Hippocampal formation (tissue), 2 donors: ENCODE measurements at regions not wholly inside any gene's neighbourhood (a gene's known extent, or its start where the extent isn't known, plus 50 kb on each side); places are given as distances from the start of the nearest gene placed in this dataset.

Experiments used
- DNase-seq, 2 donors: peaks; one replicate each; lab custom pipeline; 2025; lab: John Stamatoyannopoulos, UW

GRCh38 chr3:77976079-77976478 is 936.2 kb downstream of the ROBO2 start:
- no peak for DNase-seq

- no peak for DNase-seq
These were observed 963.2 kb downstream of the ROBO2 start for GRCh38 chr3:78003090-78003489.

GRCh38 chr3:78004571-78004970 is 964.7 kb downstream of the ROBO2 start:
- DNase-seq: no peak

- no peak for DNase-seq
These were observed 973.8 kb downstream of the ROBO2 start for GRCh38 chr3:78013653-78014052.

GRCh38 chr3:78015856-78016255 is 976.0 kb downstream of the ROBO2 start:
- no peak for DNase-seq

GRCh38 chr3:78021710-78022109 is 981.8 kb downstream of the ROBO2 start:
- DNase-seq: no peak

GRCh38 chr3:78022232-78022631 is 982.3 kb downstream of the ROBO2 start:
- DNase-seq: no peak

- DNase-seq: no peak
These were observed 983.4 kb downstream of the ROBO2 start for GRCh38 chr3:78023257-78023656.

- no peak for DNase-seq
These were observed 986.0 kb downstream of the ROBO2 start for GRCh38 chr3:78025916-78026315.

- DNase-seq: no peak
These were observed 986.5 kb downstream of the ROBO2 start for GRCh38 chr3:78026318-78026828.

- DNase-seq: no peak
These were observed 989.9 kb downstream of the ROBO2 start for GRCh38 chr3:78029775-78030174.

GRCh38 chr3:78035131-78035641 is 995.3 kb downstream of the ROBO2 start:
- no peak for DNase-seq

GRCh38 chr3:78041486-78041885 is 1001.6 kb downstream of the ROBO2 start:
- no peak for DNase-seq

- no peak for DNase-seq
These were observed 1006.7 kb downstream of the ROBO2 start for GRCh38 chr3:78046566-78046965.

- no peak for DNase-seq
These were observed 1008.8 kb downstream of the ROBO2 start for GRCh38 chr3:78048698-78049097.

GRCh38 chr3:78049521-78049920 is 1009.6 kb downstream of the ROBO2 start:
- no peak for DNase-seq

- DNase-seq: no peak
These were observed 1010.6 kb downstream of the ROBO2 start for GRCh38 chr3:78050276-78051065.

GRCh38 chr3:78052746-78053145 is 1012.8 kb downstream of the ROBO2 start:
- DNase-seq: no peak

GRCh38 chr3:78066287-78066686 is 1026.4 kb downstream of the ROBO2 start:
- no peak for DNase-seq

GRCh38 chr3:78070188-78070587 is 1030.3 kb downstream of the ROBO2 start:
- no peak for DNase-seq

GRCh38 chr3:78076379-78076778 is 1036.5 kb downstream of the ROBO2 start:
- DNase-seq: no peak

GRCh38 chr3:78077178-78077577 is 1037.3 kb downstream of the ROBO2 start:
- DNase-seq: no peak

GRCh38 chr3:78077842-78078241 is 1037.9 kb downstream of the ROBO2 start:
- no peak for DNase-seq

- DNase-seq: no peak
These were observed 1039.6 kb downstream of the ROBO2 start for GRCh38 chr3:78079514-78079913.
